DMS53 treated with DMSO at 0.1 percent for 48 hours (cell line): ENCODE measurements at regions not wholly inside any gene's neighbourhood (a gene's known extent, or its start where the extent isn't known, plus 50 kb on each side); places are given as distances from the start of the nearest gene placed in this dataset.
A peak's percentile ranks its signal among the peaks of the same experiment; 100 is the strongest.
"Not testable (repeated sequence)": the region's sequence is repeated elsewhere in the genome, so short reads cannot be mapped to it uniquely, and the experiment has no call there.

Source experiments
- DNase-seq: peaks from one replicate; lab custom pipeline; 2025; ENCODE audit not compliant: unreplicated experiment; lab: John Stamatoyannopoulos, UW

DNA sequence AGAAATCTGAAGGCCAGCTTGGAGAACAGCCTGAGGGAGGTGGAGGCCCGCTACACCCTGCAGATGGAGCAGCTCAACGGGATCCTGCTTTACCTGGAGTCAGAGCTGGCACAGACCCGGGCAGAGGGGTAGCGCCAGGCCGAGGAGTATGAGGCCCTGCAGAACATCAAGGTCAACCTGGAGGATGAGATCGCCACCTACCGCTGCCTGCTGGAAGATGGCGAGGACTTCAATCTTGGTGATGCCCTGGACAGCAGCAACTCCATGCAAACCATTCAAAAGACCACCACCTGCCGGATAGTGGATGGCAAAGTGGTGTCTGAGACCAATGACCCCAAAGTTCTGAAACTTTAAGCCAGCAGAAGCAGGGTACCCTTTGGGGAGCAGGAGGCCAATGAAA, 318.4 kb downstream of the ZFHX3 start:
- not testable (repeated sequence) for DNase-seq

DNA sequence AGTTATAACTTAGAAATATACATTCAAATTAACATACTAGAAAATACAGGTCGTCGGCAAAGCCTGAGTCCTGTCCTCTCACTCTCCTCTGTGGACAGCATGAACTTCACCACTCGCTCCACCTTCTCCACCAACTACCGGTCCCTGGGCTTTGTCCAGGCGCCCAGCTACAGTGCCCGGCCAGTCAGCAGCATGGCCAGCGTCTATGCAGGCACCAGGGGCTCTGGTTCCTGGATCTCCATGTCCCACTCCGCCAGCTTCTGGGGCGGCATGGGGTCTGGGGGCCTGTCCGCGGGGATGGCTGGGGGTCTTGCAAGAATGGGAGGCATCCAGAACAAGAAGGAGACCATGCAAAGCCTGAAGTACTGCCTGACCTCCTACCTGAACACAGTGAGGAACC, 319.4 kb downstream of the ZFHX3 start:
- no peak for DNase-seq

DNA sequence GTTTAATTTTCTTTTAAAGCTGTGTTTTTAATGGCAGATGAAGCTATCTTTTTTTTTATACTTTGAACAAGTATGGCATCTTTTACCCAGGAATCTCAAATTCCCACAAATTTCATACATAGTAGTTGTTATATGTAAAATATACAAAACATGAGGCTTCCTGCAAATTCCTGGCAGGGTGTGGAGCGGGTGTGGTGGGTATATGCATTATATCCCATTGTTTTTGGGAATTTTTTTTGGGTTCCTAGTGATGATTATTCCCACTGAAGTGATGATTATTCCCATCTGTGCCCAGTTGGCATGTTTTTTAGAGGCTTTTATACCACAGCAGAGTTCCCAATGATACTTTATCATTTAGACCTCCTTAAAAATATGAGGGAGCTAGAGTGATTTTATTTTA, 320.4 kb downstream of the ZFHX3 start:
- no peak for DNase-seq

GRCh38 chr16:72725643-72726042, 322.3 kb downstream of the ZFHX3 start:
- no peak for DNase-seq

DNA sequence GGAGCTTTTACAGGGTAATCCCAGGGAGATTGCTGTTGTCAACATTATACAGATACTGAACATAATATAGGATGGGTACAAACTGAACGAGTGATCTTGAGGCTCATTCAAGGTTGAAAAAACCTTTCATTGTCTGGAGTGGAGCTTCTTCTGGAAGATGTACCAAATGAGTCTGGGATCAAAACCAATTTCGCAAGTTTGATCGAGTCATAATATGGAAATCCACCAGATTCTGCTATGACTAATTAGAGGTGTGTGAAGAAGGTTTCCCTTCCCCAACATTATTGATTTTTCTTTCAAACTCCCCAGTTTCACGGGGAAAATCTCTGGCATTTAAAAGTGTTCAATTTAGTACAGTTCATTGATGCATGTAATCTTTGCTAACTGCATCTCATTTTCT, 324.1 kb downstream of the ZFHX3 start:
- DNase-seq: no peak

- no peak for DNase-seq
These were observed 325.4 kb downstream of the ZFHX3 start for GRCh38 chr16:72722552-72722951.

GRCh38 chr16:72721981-72722380, 325.9 kb downstream of the ZFHX3 start:
- DNase-seq: no peak

DNA sequence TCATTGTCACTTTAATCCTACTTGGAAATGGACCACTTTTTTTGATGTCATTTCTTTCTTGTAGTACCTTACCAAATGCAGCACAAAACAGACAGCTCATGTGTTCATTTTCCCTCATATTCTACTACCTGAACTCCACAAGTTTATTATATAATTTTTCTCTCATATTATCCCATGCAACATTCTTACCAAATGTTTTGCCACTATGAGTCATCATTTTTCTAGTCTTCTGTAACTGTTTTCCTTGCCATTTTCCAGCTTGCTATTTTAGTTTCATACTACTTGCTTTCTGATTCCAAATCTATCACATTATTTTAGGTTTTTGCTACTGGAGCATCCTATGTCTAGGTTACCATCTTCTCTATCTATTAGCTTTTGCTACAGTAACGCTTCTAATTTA, 332.7 kb downstream of the ZFHX3 start:
- DNase-seq: no peak

DNA sequence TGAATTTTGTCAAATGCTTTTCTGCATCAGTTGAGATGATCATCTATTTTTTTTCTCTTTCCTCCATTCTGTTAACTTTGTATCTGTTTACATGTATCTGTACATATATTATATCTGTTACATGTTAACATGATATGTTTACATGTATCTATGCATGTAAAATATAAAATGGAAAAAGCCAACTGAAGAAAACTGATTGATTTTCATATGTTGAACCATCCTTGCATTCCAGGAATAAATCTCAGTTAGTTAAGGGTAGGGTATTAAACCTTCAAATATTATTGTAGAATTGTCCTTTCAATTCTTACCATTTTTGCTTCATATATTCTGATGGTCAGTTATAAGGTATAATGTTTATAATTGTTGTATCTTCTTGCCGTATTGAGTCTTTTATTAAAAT, 336.1 kb downstream of the ZFHX3 start:
- DNase-seq: no peak

GRCh38 chr16:72705801-72706200, 342.1 kb downstream of the ZFHX3 start:
- no peak for DNase-seq

DNA sequence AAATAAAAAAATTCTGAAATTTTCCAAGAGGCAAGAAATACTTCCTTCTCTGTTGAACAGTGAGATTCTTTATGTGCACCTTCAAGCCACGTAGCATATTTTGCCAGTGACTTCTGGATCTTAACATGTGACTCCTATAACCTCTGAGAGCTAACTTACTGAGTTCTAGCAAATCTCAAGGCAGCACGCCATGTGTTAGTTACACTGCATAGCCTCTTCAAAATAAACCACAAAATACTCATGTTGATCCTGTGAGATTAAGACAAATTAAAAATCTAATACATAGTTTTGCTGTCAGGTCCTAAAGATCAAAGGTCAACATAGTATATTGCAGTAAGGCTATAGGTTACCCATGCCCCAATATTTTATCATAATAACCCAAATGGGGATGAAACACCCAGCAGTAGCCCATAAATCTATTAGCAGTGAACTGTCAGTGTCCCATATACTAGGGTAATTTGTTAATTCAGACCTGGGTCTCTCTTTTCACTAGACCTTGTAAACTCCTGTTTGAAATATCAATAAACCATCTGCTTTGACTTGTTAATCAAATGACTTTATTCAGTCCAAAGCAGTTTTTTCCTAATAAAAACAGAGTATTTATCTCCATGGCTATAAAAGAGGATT, 343.1 kb downstream of the ZFHX3 start:
- no peak for DNase-seq

DNA sequence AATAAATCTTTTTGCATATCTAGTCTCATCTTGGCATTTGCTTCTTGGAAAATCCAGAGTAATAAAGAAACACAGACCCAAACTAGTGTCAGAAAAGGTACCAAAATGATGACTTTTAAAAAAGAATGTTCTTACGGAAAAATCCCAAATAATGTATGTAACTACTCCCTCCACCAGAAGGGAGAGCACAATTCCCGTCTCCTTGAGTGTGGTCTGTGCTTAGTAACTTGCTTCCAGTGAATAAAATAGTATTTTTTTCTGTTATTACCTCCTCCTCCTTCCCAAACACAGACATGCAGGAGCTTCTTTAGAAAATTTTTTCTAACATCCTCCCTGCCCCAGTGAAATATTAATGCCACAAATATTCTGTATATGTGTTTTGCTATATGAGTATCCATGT, 358.1 kb downstream of the ZFHX3 start:
- DNase-seq: no peak

DNA sequence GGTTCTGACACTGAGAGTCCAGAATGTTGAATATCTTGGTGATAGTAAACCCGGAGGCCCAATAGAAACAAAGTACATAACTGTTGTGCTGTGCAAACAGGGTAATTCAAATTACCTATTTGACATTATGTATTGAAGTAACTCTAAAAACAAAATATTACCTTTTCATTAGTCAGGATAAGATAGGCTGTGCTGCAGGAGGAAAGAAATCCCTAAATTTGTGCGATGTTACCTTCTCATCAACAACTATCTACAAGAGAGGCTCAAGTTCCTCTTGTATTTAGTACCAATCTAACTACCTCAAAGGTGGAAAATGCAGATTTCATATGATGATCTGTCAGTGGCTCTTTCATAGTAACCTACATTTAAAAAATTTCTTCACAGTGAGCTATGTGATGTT, 367.2 kb downstream of the ZFHX3 start:
- no peak for DNase-seq

GRCh38 chr16:72679856-72680255, 368.1 kb downstream of the ZFHX3 start:
- DNase-seq: no peak

DNA sequence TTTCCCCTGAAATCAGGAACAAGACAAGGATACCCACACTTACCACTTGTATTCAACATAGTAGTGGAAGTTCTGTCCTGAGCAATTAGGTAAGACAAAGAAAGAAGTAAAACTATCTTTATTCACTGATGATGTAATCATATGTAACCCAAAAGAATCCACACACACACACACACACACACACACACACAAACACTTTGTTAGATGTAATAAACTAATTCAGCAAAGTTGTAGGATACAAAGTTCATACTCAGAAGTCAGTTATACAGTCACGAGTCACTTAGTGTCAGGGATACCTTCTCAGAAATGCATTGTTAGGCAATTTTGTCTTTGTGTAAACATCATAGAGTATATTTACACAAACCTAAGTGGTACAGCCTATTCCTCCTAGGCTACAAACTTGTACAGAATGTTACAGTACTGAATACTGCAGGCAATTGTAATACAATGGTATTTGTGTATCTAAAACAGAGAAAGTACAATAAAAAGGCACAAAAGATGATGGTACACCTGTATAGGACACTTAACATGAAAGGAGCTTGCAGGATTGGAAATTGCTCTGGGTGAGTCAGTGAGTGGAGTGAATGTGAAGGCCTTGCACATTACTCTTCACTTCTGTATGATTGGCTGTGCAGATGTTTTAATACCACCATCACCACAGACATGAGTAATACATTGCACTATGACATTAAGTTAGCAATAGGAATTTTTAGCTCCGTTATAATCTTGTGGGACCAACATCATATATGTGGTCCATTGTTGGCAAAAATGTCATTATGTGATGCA, 370.1 kb downstream of the ZFHX3 start:
- peak; percentile 5 for DNase-seq

- DNase-seq: no peak
These were observed 374.8 kb downstream of the ZFHX3 start for GRCh38 chr16:72673118-72673517.

DNA sequence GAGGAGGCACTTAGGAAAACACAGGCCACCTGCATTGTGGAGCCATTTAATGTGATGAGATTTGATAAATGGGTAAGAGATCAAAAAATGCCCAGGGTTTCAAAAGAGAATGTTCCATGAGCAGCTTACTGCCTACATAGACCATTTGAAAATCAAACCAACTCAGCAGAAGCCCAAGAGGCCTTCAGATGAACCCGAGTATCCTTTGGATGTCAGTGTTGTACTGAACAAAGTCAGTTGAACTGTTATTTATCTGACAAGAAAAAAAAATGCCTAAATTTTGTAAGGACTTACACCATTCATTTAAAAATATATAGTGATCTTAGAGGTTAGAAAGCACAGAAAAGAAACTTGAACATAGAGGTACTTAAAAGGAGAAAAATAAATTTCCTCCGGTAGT, 381.7 kb downstream of the ZFHX3 start:
- DNase-seq: no peak

GRCh38 chr16:72665701-72666100, 382.2 kb downstream of the ZFHX3 start:
- DNase-seq: no peak

GRCh38 chr16:72664509-72665408, 383.2 kb downstream of the ZFHX3 start:
- peak; percentile 78 for DNase-seq

GRCh38 chr16:72664056-72664508, 383.8 kb downstream of the ZFHX3 start:
- DNase-seq: no peak

- DNase-seq: no peak
These were observed 388.8 kb downstream of the ZFHX3 start for GRCh38 chr16:72658888-72659717.
